ENCODE measurements at regions not wholly inside any gene's neighbourhood (a gene's known extent, or its start where the extent isn't known, plus 50 kb on each side); places are given as distances from the start of the nearest gene placed in this dataset.
"Not testable (repeated sequence)": the region's sequence is repeated elsewhere in the genome, so short reads cannot be mapped to it uniquely, and the experiment has no call there.

- Histone ChIP-seq H3K4me3 (no peak overlapping the region), H3K4me1 (no peaks in the 10 kb centered on the region), H3K27me3 (no peaks in the 10 kb centered on the region), H3K27ac (no peak overlapping the region), H3K9me3 (no peaks in the 10 kb centered on the region), H3K36me3 (no peaks in the 10 kb centered on the region)
- no peak for TF ChIP-seq POLR2AphosphoS5 (IDR thresholded peaks at IDR 0.05)
- TF ChIP-seq, protein P1, sequence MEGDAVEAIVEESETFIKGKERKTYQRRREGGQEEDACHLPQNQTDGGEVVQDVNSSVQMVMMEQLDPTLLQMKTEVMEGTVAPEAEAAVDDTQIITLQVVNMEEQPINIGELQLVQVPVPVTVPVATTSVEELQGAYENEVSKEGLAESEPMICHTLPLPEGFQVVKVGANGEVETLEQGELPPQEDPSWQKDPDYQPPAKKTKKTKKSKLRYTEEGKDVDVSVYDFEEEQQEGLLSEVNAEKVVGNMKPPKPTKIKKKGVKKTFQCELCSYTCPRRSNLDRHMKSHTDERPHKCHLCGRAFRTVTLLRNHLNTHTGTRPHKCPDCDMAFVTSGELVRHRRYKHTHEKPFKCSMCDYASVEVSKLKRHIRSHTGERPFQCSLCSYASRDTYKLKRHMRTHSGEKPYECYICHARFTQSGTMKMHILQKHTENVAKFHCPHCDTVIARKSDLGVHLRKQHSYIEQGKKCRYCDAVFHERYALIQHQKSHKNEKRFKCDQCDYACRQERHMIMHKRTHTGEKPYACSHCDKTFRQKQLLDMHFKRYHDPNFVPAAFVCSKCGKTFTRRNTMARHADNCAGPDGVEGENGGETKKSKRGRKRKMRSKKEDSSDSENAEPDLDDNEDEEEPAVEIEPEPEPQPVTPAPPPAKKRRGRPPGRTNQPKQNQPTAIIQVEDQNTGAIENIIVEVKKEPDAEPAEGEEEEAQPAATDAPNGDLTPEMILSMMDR (IDR thresholded peaks at IDR 0.05): no peak
- no peak for TF ChIP-seq EP300 (IDR thresholded peaks at IDR 0.05)
- no peak for TF ChIP-seq POLR2A (IDR thresholded peaks at IDR 0.05)
- 87% methylated on average over 3 of the region's 3 CpGs for WGBS
- no peak for DNase-seq (ENCODE audit: low spot score in 2 of 2)
Observed at GRCh38 chr1:157302199-157302497, 164.0 kb upstream of the ETV3 start.

- Histone ChIP-seq H3K27ac (no peak overlapping the region), H3K4me3 (no peak overlapping the region), H3K4me1 (no peaks in the 10 kb centered on the region), H3K36me3 (no peaks in the 10 kb centered on the region), H3K27me3 (no peaks in the 10 kb centered on the region), H3K9me3 (no peaks in the 10 kb centered on the region)
- DNase-seq (ENCODE audit: low spot score in 2 of 2): no peak
- TF ChIP-seq, protein P1 (IDR thresholded peaks at IDR 0.05): no peak
- TF ChIP-seq POLR2AphosphoS5 (IDR thresholded peaks at IDR 0.05): no peak
- no peak for TF ChIP-seq POLR2A (IDR thresholded peaks at IDR 0.05)
- TF ChIP-seq EP300 (IDR thresholded peaks at IDR 0.05): no peak
- WGBS: 79% methylated on average over 2 of the region's 2 CpGs
Observed at GRCh38 chr1:157301477-157302198, 163.4 kb upstream of the ETV3 start.

- not testable (repeated sequence) for H3K4me3 ChIP-seq; H3K27ac ChIP-seq; H3K27me3 ChIP-seq; H3K4me1 ChIP-seq; H3K9me3 ChIP-seq; H3K36me3 ChIP-seq; DNase-seq (ENCODE audit: low spot score in 2 of 2)
- 97% methylated on average over 8 of the region's 10 CpGs for WGBS
Observed at GRCh38 chr1:157294387-157295145, 156.4 kb upstream of the ETV3 start.

- Histone ChIP-seq H3K4me3 (no peak overlapping the region), H3K27ac (no peak overlapping the region), H3K27me3 (no peaks in the 10 kb centered on the region), H3K36me3 (no peaks in the 10 kb centered on the region), H3K4me1 (no peaks in the 10 kb centered on the region), H3K9me3 (no peaks in the 10 kb centered on the region)
- TF ChIP-seq POLR2AphosphoS5 (IDR thresholded peaks at IDR 0.05) (no peak), EP300 (IDR thresholded peaks at IDR 0.05) (no peak)
- TF ChIP-seq, protein P1 (IDR thresholded peaks at IDR 0.05): no peak
- DNase-seq (ENCODE audit: low spot score in 2 of 2): no peak
- 54% methylated on average over 4 of the region's 4 CpGs for WGBS
Observed at GRCh38 chr1:157292809-157293564, 154.8 kb upstream of the ETV3 start.

- no peak overlapping the region for H3K27ac ChIP-seq
- H3K4me3 ChIP-seq: no peak overlapping the region
- no peaks in the 10 kb centered on the region for H3K27me3 ChIP-seq
- DNase-seq (ENCODE audit: low spot score in 2 of 2): no peak
- H3K36me3 ChIP-seq: no peaks in the 10 kb centered on the region
- WGBS: 79% methylated on average over 6 of the region's 6 CpGs
- H3K9me3 ChIP-seq: no peaks in the 10 kb centered on the region
- TF ChIP-seq POLR2A (IDR thresholded peaks at IDR 0.05) (no peak), POLR2AphosphoS5 (IDR thresholded peaks at IDR 0.05) (no peak), EP300 (IDR thresholded peaks at IDR 0.05) (no peak)
- TF ChIP-seq, protein P1 (IDR thresholded peaks at IDR 0.05): no peak
- H3K4me1 ChIP-seq: no peaks in the 10 kb centered on the region
Observed at GRCh38 chr1:157292302-157292701, 154.1 kb upstream of the ETV3 start.
